GM21529 (cell line): ENCODE measurements at regions not wholly inside any gene's neighbourhood (a gene's known extent, or its start where the extent isn't known, plus 50 kb on each side); places are given as distances from the start of the nearest gene placed in this dataset.
A peak's percentile ranks its signal among the peaks of the same experiment; 100 is the strongest.
"Not testable (repeated sequence)": the region's sequence is repeated elsewhere in the genome, so short reads cannot be mapped to it uniquely, and the experiment has no call there.

Experiments used
- ATAC-seq: cut with Tn5 transposase; IDR thresholded peaks from one replicate; pipeline ENCODE4 v1.9.1; 2021; ENCODE audit not compliant: unreplicated experiment

GRCh38 chr20:50325215-50325614 is 134.6 kb downstream of the CEBPB start:
- no peak for ATAC-seq

GRCh38 chr20:50325651-50326050 is 135.0 kb downstream of the CEBPB start:
- no peak for ATAC-seq

GRCh38 chr20:50327666-50328065 is 137.0 kb downstream of the CEBPB start:
- ATAC-seq: no peak

GRCh38 chr20:50328222-50328979 is 137.8 kb downstream of the CEBPB start:
- no peak for ATAC-seq

GRCh38 chr20:50328996-50329898 is 138.6 kb downstream of the CEBPB start:
- no peak for ATAC-seq

- no peak for ATAC-seq
These were observed 139.4 kb downstream of the CEBPB start for GRCh38 chr20:50329981-50330503.

GRCh38 chr20:50330504-50331313 is 140.1 kb downstream of the CEBPB start:
- ATAC-seq: no peak

- no peak for ATAC-seq
These were observed 141.1 kb downstream of the CEBPB start for GRCh38 chr20:50331469-50332363.

GRCh38 chr20:50332491-50332980 is 141.9 kb downstream of the CEBPB start:
- no peak for ATAC-seq

- no peak for ATAC-seq
These were observed 142.6 kb downstream of the CEBPB start for GRCh38 chr20:50333131-50333670.

- no peak for ATAC-seq
These were observed 143.2 kb downstream of the CEBPB start for GRCh38 chr20:50333812-50334211.

- not testable (repeated sequence) for ATAC-seq
These were observed 143.9 kb downstream of the CEBPB start for GRCh38 chr20:50334512-50334911.

- ATAC-seq: no peak
These were observed 144.5 kb downstream of the CEBPB start for GRCh38 chr20:50335105-50335504.

GRCh38 chr20:50335866-50336265 is 145.2 kb downstream of the CEBPB start:
- ATAC-seq: no peak

- no peak for ATAC-seq
These were observed 146.0 kb downstream of the CEBPB start for GRCh38 chr20:50336661-50337060.

GRCh38 chr20:50337521-50338466 is 147.2 kb downstream of the CEBPB start:
- ATAC-seq: no peak

GRCh38 chr20:50338479-50339391 is 148.1 kb downstream of the CEBPB start:
- ATAC-seq: peak; percentile 64
